D721Med (cell line): ENCODE measurements at regions not wholly inside any gene's neighbourhood (a gene's known extent, or its start where the extent isn't known, plus 50 kb on each side); places are given as distances from the start of the nearest gene placed in this dataset.

Experiments
- DNase-seq: peaks from one replicate; pipeline ENCODE4 v3.0.0; 2011; ENCODE audit warnings: low spot score; ENCODE audit not compliant: insufficient read length
- FAIRE-seq: peaks from 2 replicates; lab custom pipeline; 2011; peaks lifted over from hg19 to GRCh38; lab: Jason Lieb, UNC
- CTCF ChIP-seq: IDR thresholded peaks from 2 replicates; pipeline ENCODE4 v1.5.1; 2012; ENCODE audit warnings: mild to moderate bottlenecking, control low read depth; ENCODE audit not compliant: insufficient read depth; ENCODE audit errors: missing control alignments

GRCh38 chr7:94298943-94299342 is 95.8 kb upstream of the COL1A2 start:
- DNase-seq (no peak), FAIRE-seq (no peak)
- TF ChIP-seq CTCF = no peak

GRCh38 chr7:94300176-94300835 is 94.4 kb upstream of the COL1A2 start:
- FAIRE-seq (no peak), DNase-seq (no peak)
- no peak for TF ChIP-seq CTCF

- no peak for TF ChIP-seq CTCF
- DNase-seq = no peak
- no peak for FAIRE-seq
These were observed 93.6 kb upstream of the COL1A2 start for GRCh38 chr7:94301024-94301586.

GRCh38 chr7:94303118-94303517 is 91.6 kb upstream of the COL1A2 start:
- no peak for DNase-seq
- no peak for FAIRE-seq
- no peak for TF ChIP-seq CTCF

- no peak for DNase-seq
- FAIRE-seq = no peak
- no peak for TF ChIP-seq CTCF
These were observed 91.0 kb upstream of the COL1A2 start for GRCh38 chr7:94303695-94304094.

- no peak for TF ChIP-seq CTCF
- DNase-seq (no peak), FAIRE-seq (no peak)
These were observed 89.8 kb upstream of the COL1A2 start for GRCh38 chr7:94304878-94305277.

GRCh38 chr7:94305836-94306235 is 88.9 kb upstream of the COL1A2 start:
- FAIRE-seq (no peak), DNase-seq (no peak)
- no peak for TF ChIP-seq CTCF
